Renal cortex interstitium (tissue), 11 donors: ENCODE measurements at regions not wholly inside any gene's neighbourhood (a gene's known extent, or its start where the extent isn't known, plus 50 kb on each side); places are given as distances from the start of the nearest gene placed in this dataset.

ENCODE experiments used
- DNase-seq, 11 donors: peaks; one replicate each; pipeline ENCODE4 v3.0.0-alpha.2; 2013; ENCODE audit warnings: low read depth in 9 of 11, low spot score in 4 of 11; ENCODE audit errors: extremely low read depth in 1 of 11

- DNase-seq = no peak
Measured at GRCh38 chr1:221093903-221094791, 214.9 kb downstream of the HLX start.

- DNase-seq = no peak
Measured at GRCh38 chr1:221097479-221098281, 218.4 kb downstream of the HLX start.

DNA sequence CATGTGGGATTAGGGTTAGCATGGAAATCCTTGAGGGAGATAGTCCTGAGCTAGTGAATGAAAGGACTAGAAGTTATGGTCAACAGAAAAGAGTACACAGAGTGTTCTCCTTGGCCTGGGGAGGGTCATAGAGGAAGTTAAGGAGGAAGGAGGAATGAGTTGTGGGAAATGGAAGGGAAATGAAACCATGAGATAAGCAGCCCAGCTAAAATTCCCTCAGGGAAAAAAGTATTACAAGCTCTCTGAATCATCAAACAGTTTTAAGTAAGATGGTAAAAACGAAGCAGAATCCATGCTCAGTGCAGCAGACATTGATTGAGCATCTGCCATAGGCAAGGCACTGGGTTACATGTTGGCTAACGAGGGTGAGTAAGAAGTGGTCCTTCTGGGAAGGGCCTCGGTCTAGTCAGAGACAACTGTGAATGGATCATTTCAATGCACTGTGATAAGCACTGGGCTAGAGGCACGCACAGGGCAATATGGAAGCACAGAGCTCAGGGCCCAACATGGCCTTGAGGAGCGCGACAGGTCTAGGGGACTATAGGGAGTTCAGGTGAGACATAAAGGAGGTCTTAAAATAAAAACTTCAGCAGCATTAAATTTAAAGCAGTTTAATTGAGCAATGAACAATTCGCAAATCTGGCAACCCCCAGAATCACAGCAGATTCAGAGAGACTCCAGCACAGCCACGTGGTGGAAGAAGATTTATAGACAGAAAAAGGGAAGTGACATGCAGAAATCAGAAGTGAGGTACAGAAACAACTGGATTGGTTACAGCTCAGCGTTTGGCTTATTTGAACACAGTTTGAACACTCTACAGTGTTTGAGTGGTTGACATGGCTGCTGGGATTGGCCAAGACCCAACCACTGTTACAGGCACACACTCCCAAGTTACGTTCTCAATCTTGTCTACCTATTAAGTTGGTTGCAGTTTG lies 219.5 kb downstream of the HLX start:
- DNase-seq = no peak

- DNase-seq = no peak
Measured at GRCh38 chr1:221099747-221100595, 220.7 kb downstream of the HLX start.

DNA sequence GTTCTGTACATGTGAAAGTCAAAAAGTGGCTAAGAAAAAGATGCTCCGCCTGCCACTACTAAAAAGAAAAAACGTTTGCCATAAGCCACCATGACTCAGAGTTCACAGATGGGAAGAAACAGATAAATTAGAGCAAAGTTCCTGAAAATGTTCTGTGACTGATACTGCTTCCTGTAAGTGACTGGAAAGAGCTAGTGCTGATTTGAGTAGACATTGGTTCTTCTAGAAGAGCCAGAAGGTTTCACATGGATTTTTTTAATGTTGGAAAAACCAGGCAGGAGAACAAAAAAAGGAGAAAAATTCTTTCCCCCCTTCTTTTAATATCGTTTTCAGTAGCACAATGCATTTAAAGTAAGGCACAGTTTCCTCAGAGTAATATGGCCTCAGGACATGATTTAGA lies 221.4 kb downstream of the HLX start:
- no peak for DNase-seq

DNA sequence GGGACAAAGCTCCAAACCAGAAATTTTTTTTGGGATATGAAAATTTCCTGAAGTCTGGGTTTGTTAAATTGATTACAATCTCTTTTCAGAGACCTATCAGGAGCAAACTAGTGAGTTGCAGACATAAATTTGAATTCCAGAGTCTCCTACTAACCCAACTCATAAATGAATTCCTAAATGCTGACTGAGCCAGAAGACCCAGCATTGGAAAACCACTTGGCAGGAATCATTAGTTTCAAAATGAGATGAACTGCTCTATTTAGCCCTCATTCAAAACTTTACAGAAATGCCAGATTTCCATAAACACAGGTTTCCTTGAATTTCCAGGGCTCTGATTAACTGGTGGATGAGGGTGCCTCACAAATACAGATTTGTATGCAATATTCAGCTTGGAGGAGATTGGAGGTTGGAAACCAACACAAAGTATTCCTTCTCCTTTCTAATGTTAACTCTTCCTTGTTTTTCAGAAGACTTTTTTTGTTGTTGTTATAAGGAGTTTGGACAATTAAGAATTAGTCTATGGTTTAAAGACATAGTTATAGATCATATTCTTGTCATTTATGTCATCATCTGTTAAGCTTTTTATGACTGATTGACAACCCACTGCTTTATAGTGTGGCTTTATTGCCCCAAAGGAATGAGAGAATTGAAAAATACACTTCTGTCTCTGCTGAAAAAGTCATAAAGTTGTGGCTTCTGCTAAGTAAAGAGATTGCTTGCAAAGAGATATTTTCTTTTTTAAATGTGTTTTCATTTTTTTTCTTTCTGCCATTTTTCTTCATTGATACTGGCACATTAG lies 222.8 kb downstream of the HLX start:
- no peak for DNase-seq

DNA sequence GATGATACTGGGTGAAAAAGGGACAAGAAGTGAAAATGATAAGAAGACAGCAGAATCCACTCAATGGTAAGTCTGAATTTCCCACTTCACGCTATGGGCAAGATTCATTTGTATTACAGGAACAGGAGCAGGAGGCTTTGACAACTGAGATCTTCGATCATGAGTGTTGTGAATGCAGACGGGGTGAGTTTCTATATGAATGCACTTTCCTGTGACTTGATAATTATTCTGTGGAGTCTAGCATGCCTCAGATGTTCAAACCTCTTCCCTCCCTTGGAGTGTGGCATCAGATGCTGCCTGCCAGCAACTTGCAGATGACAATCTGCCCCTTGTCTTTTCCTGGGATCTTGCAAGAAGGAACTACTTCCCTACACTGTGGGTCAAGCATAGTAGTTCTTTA lies 225.4 kb downstream of the HLX start:
- no peak for DNase-seq

- DNase-seq = no peak
Measured at GRCh38 chr1:221105578-221105977, 226.3 kb downstream of the HLX start.

DNA sequence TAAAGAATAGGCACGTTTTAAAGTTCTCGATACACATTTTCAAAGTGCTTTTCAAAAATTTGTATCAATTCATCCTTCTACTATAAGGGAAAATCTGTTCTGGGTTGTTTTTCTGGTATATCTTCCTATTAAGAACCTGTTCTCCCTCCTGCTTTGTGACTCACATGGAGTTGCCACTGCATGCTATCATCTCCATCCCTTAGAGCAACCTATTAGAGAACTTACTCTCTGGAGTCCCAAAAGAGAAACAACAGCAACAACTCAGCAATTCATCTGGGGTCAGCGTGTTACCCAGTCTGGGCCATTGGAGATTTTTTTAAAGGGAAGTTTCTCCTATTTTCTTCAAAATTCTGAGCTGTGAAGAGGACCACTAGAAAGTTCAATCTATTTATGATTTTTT lies 227.4 kb downstream of the HLX start:
- no peak for DNase-seq

GRCh38 chr1:221109930-221110329 lies 230.7 kb downstream of the HLX start:
- no peak for DNase-seq

DNA sequence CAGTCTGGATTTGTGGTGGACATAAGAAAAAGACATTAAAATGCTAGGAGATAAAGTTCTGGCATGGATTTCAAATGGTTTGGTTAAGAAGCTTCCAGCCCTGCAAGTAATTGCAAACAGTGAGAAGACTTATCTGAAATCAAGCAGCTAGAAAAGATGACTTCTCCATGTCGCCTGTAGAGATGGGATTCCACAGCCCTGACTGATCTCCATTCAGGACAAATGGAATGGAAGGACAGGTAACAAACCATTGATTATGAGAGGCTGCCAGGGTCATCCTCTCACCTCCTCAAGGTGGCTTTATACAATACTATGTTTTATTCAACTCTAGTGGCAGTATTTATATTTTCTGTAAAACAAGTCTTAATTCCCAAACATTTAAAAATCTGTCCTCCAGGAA lies 237.9 kb downstream of the HLX start:
- DNase-seq = no peak

DNA sequence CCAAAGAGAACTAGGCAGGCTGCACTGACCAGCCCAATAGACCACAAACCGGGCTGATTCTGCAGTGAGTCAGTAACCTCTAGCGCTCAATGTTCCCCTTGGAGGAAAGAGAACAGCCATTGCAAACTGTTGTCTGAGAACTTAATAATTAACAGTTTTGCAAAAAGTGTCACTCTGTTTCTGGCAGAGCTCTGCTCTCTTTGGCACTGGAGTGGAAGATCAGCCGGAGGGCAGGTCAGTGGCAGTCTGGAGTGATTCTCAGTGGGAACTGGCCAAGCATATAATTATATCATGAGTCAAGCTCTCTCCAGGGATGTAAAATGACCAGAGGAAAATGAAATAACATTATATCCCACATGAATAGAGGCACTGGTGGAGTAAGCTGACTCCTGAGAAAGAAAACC lies 238.3 kb downstream of the HLX start:
- DNase-seq = peak in 1 of 11 donors; percentile 43

DNA sequence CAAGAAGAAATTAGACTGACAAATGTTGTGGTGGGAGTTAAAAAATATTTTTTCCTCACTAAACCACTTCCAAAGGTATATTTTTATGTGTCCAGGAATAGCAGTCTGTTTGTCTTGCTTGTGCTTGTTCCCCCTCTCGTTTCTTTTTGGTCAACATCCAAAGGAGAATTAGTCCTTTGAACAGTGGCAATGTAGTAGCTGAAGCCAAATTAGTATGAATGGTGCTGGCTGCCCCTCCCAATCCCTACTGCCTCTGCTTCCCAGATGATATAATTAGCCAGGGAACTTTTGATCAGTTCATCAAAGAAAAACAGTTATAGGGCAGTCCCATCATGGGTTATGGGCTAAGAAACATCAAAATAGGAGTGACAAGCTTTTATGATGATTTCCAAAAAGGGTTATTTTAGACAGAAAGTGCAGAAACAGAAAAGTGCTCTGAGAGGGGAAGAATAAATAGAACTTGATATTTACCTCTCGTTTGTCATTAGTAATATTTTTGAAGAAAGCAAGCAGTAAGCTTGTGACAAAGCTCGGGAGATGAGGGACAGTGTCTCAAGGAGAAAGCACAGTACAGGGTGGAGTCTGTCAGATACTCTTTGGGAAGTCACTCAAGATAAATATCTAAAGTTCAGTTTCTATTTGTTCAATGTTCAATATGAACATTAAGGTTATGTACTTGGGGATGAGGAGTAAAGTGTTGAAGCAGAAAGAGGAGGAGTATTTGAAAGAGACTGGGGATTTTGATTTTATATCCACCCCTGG lies 239.1 kb downstream of the HLX start:
- DNase-seq = no peak

DNA sequence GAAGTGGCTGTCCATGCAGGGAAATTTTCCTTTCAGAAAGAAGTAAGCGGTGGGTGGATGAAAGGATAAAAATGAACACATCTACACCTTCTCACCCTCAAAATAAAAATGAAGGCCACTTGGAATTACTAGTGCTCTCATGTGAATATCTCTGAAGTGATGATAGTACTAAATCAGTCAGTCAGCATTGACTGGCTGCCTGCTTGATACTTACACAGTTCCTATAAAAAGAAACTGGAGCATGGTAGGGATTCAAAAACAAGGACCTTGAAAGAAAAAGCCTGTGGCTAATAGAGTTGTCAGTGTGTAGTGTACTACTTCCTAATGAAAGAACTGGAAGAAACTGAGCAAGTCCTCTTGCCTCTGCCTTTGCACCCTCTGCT lies 239.7 kb downstream of the HLX start:
- no peak for DNase-seq

DNA sequence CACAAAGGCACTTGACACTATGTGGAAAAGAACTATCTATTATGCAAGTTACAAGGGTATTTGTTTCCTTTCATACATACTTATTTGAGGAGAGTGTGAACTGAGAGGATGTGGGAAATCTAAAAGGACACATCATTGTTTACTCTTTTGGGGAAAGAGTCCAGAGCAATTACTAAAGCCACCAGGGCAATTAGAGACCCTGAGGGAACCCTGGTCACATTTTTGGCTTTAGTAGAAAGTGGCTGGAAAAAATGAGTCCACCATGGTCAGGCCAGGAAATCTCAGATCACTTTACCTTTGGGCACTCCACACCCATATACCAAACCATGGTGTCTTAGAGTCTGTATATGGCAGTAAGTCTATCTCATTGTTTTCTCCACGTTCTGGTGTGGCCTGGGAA lies 243.3 kb downstream of the HLX start:
- DNase-seq = no peak

DNA sequence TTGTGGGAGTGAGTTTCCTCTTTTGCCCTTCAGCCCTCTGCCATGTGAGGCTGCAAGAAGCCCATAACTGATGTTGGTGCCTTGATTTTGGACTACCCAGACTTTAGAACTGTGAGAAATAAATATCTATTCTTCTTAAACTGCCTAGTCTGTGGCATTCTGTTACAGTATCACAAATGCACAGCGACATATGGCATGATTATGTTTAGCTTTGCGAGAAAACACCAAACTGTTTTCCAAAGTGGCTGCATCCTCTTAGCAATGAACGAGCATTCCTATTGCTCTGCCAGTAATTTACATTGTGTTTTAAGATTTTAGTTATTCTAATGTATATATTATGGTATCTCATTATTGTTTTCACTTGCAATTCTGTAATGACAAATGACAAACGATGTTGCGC lies 246.7 kb downstream of the HLX start:
- no peak for DNase-seq

DNA sequence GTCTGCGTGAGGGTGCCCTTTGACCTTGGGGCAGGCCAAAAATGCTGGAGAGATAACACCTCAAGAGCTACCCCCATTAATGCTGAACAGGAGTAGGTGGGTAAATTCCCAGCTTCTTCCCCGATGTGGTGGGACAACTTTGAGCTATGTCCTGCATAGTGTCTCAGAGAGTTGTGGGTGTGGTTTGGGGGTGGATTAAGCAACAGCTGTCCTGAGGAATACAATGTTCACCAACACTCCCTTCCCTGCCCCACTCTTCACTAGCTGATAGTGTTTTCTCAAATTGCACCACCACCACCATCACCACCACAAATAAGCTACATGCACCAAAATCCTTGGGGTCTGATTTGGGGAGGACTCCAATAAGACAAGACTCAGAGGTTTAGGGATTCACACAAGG lies 258.4 kb downstream of the HLX start:
- no peak for DNase-seq
